ENCODE measurements at regions not wholly inside any gene's neighbourhood (a gene's known extent, or its start where the extent isn't known, plus 50 kb on each side); places are given as distances from the start of the nearest gene placed in this dataset.

GRCh38 chr3:74021449-74021848 lies 396.7 kb upstream of the PDZRN3 start:
- TF ChIP-seq STAT1 (conservative IDR thresholded peaks at IDR 0.05) (no peak), EGR1 (IDR thresholded peaks at IDR 0.05; ENCODE audit: borderline replicate concordance in 1 of 2, low read depth in 2 of 2, low read length in 2 of 2) (no peak)

Measured in GM12878 (cell line).